Upper lobe of right lung (tissue), 1 donor: ENCODE measurements at regions not wholly inside any gene's neighbourhood (a gene's known extent, or its start where the extent isn't known, plus 50 kb on each side); places are given as distances from the start of the nearest gene placed in this dataset.

ENCODE experiments used
- ATAC-seq: fragments of 200-7000 bp; cut with Tn5 transposase; one replicate; pipeline ENCODE4 v1.9.1; 2020; ENCODE audit warnings: mild to moderate bottlenecking, moderate library complexity
- DNase-seq: peaks from one replicate; pipeline ENCODE4 v3.0.0-alpha.2; 2020
- H3K27ac ChIP-seq: fragments of 200-600 bp; one replicate; pipeline ENCODE4 v1.8.0; 2022
- H3K27me3 ChIP-seq: fragments of 200-600 bp; one replicate; pipeline ENCODE4 v1.8.0; 2022; ENCODE audit warnings: mild to moderate bottlenecking
- H3K36me3 ChIP-seq: fragments of 200-600 bp; one replicate; pipeline ENCODE4 v1.8.0; 2022
- H3K4me1 ChIP-seq: fragments of 200-600 bp; one replicate; pipeline ENCODE4 v1.8.0; 2022
- H3K4me3 ChIP-seq: fragments of 200-600 bp; one replicate; pipeline ENCODE4 v1.8.0; 2022; ENCODE audit warnings: mild to moderate bottlenecking
- H3K9me3 ChIP-seq: fragments of 200-600 bp; one replicate; pipeline ENCODE4 v1.8.0; 2022
- CTCF ChIP-seq: fragments of 200-600 bp; IDR thresholded peaks from one replicate; pipeline ENCODE4 v1.8.0; 2022; ENCODE audit warnings: antibody characterized with exemption
- intact Hi-C: fragments of 100-400 bp; cut with DNase I; formaldehyde crosslinking; loops from one replicate; pipeline ENCODE4 v1.11.0; 2022
- donor health status: DM: no; HTN: yes; CAD: no; lungs with severe emphysema.

- intact Hi-C loops: loop anchor here (5.0 kb wide), 1 partner anchor 84 kb away; no protein-coding TSS in a partner anchor
- no peaks in the 10 kb centered on the region for H3K9me3 ChIP-seq
- no peak overlapping the region for H3K4me3 ChIP-seq
These were observed 535.4 kb downstream of the CDH8 start for GRCh38 chr16:61500851-61501250.

GRCh38 chr16:61480250-61480649, 556.0 kb downstream of the CDH8 start:
- Histone ChIP-seq H3K9me3 (no peaks in the 10 kb centered on the region), H3K4me3 (no peak overlapping the region), H3K4me1 (no peaks in the 10 kb centered on the region), H3K27ac (no peak overlapping the region), H3K27me3 (no peaks in the 10 kb centered on the region), H3K36me3 (no peaks in the 10 kb centered on the region)
- DNase-seq: no peak
- intact Hi-C loops: no loop called here
- ATAC-seq: no peak
- no peak for TF ChIP-seq CTCF

More at GRCh38 chr16:61500851-61501250, 535.4 kb downstream of the CDH8 start:
- H3K4me1 ChIP-seq: no peaks in the 10 kb centered on the region
- DNase-seq (no peak), ATAC-seq (no peak)
- no peaks in the 10 kb centered on the region for H3K27me3 ChIP-seq
- no peak overlapping the region for H3K27ac ChIP-seq
- no peak for TF ChIP-seq CTCF
- no peaks in the 10 kb centered on the region for H3K36me3 ChIP-seq

- no peaks in the 10 kb centered on the region for H3K27me3 ChIP-seq
- H3K4me3 ChIP-seq: no peak overlapping the region
- H3K36me3 ChIP-seq: no peaks in the 10 kb centered on the region
- DNase-seq (no peak), ATAC-seq (no peak)
- no peak for TF ChIP-seq CTCF
- no peaks in the 10 kb centered on the region for H3K4me1 ChIP-seq
- no peak overlapping the region for H3K27ac ChIP-seq
- no peaks in the 10 kb centered on the region for H3K9me3 ChIP-seq
- intact Hi-C loops: no loop called here
These were observed 564.5 kb downstream of the CDH8 start for GRCh38 chr16:61471737-61472136.

GRCh38 chr16:61471023-61471422, 565.2 kb downstream of the CDH8 start:
- ATAC-seq (no peak), DNase-seq (no peak)
- intact Hi-C loops: no loop called here
- no peak for TF ChIP-seq CTCF
- H3K4me1 ChIP-seq: no peaks in the 10 kb centered on the region
- no peaks in the 10 kb centered on the region for H3K9me3 ChIP-seq
- H3K27me3 ChIP-seq: no peaks in the 10 kb centered on the region
- no peak overlapping the region for H3K27ac ChIP-seq
- no peak overlapping the region for H3K4me3 ChIP-seq
- H3K36me3 ChIP-seq: no peaks in the 10 kb centered on the region

GRCh38 chr16:61465285-61465684, 571.0 kb downstream of the CDH8 start:
- Histone ChIP-seq H3K36me3 (no peaks in the 10 kb centered on the region), H3K9me3 (no peaks in the 10 kb centered on the region), H3K4me1 (no peaks in the 10 kb centered on the region), H3K27ac (no peak overlapping the region), H3K4me3 (no peak overlapping the region), H3K27me3 (no peaks in the 10 kb centered on the region)
- ATAC-seq (no peak), DNase-seq (no peak)
- TF ChIP-seq CTCF: no peak
- intact Hi-C loops: no loop called here

GRCh38 chr16:61460020-61460419, 576.2 kb downstream of the CDH8 start:
- TF ChIP-seq CTCF: no peak
- intact Hi-C loops: no loop called here
- ATAC-seq: no peak

More at GRCh38 chr16:61460020-61460419, 576.2 kb downstream of the CDH8 start:
- H3K27me3 ChIP-seq: no peaks in the 10 kb centered on the region
- no peaks in the 10 kb centered on the region for H3K36me3 ChIP-seq
- no peak overlapping the region for H3K27ac ChIP-seq
- no peaks in the 10 kb centered on the region for H3K9me3 ChIP-seq
- no peaks in the 10 kb centered on the region for H3K4me1 ChIP-seq
- DNase-seq: no peak
- no peak overlapping the region for H3K4me3 ChIP-seq
